22Rv1 (cell line): ENCODE measurements at regions not wholly inside any gene's neighbourhood (a gene's known extent, or its start where the extent isn't known, plus 50 kb on each side); places are given as distances from the start of the nearest gene placed in this dataset.

Experiments used
- CTCF ChIP-seq: fragments of 450-650 bp; IDR thresholded peaks from 2 replicates; pipeline ENCODE4 v1.5.1; 2017; ENCODE audit warnings: mild to moderate bottlenecking
- ZFX ChIP-seq: fragments of 450-650 bp; IDR thresholded peaks from 2 replicates; pipeline ENCODE4 v1.6.1; 2017; ENCODE audit warnings: antibody characterized with exemption, borderline replicate concordance

GRCh38 chr2:13770279-13770678 is 862.2 kb upstream of the LRATD1 start:
- TF ChIP-seq CTCF (no peak), ZFX (no peak)
